PFSK-1 (cell line): ENCODE measurements at regions not wholly inside any gene's neighbourhood (a gene's known extent, or its start where the extent isn't known, plus 50 kb on each side); places are given as distances from the start of the nearest gene placed in this dataset.

Source experiments
- FOXP2 ChIP-seq: optimal IDR thresholded peaks from 2 replicates; pipeline ENCODE3; 2011; ENCODE audit warnings: borderline replicate concordance, control low read depth, inconsistent platforms; ENCODE audit not compliant: insufficient read depth; ENCODE audit errors: extremely low read length, extremely low read depth
- POLR2AphosphoS5 ChIP-seq: IDR thresholded peaks from 2 replicates; pipeline ENCODE4 v1.6.1; 2012; ENCODE audit warnings: low read depth, mild to moderate bottlenecking, control low read depth, low read length, moderate library complexity
- SIN3A ChIP-seq: IDR thresholded peaks from 2 replicates; pipeline ENCODE4 v1.6.1; 2012; ENCODE audit warnings: mild to moderate bottlenecking, low read length, moderate library complexity, borderline replicate concordance; ENCODE audit not compliant: insufficient read depth
- TAF1 ChIP-seq: IDR thresholded peaks from 2 replicates; pipeline ENCODE4 v1.6.1; 2012; ENCODE audit warnings: low read length, control low read depth, borderline replicate concordance; ENCODE audit not compliant: insufficient read depth
- TF ChIP-seq, protein P1 (sequence below), 2 experiments: IDR thresholded peaks; 2 replicates each; pipeline versions ENCODE4 v1.6.1 to v1.8.0; 2011 to 2012; ENCODE audit warnings: low read depth in 2 of 2, low read length in 2 of 2, control low read depth in 1 of 2, inconsistent platforms in 1 of 2, mild to moderate bottlenecking in 1 of 2, moderate library complexity in 1 of 2; ENCODE audit not compliant: insufficient read depth in 1 of 2

- TF ChIP-seq POLR2AphosphoS5 (no peak), SIN3A (no peak), TAF1 (no peak), FOXP2 (no peak)
- TF ChIP-seq, protein P1, sequence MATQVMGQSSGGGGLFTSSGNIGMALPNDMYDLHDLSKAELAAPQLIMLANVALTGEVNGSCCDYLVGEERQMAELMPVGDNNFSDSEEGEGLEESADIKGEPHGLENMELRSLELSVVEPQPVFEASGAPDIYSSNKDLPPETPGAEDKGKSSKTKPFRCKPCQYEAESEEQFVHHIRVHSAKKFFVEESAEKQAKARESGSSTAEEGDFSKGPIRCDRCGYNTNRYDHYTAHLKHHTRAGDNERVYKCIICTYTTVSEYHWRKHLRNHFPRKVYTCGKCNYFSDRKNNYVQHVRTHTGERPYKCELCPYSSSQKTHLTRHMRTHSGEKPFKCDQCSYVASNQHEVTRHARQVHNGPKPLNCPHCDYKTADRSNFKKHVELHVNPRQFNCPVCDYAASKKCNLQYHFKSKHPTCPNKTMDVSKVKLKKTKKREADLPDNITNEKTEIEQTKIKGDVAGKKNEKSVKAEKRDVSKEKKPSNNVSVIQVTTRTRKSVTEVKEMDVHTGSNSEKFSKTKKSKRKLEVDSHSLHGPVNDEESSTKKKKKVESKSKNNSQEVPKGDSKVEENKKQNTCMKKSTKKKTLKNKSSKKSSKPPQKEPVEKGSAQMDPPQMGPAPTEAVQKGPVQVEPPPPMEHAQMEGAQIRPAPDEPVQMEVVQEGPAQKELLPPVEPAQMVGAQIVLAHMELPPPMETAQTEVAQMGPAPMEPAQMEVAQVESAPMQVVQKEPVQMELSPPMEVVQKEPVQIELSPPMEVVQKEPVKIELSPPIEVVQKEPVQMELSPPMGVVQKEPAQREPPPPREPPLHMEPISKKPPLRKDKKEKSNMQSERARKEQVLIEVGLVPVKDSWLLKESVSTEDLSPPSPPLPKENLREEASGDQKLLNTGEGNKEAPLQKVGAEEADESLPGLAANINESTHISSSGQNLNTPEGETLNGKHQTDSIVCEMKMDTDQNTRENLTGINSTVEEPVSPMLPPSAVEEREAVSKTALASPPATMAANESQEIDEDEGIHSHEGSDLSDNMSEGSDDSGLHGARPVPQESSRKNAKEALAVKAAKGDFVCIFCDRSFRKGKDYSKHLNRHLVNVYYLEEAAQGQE (IDR thresholded peaks at IDR 0.05; ENCODE audit: insufficient read depth in 1 of 2, low read depth in 2 of 2, low read length in 2 of 2), result no peak
These were observed 412.8 kb upstream of the LYPLAL1 start for GRCh38 chr1:218760601-218761570.
